Natural killer cell (primary cell): ENCODE measurements at regions not wholly inside any gene's neighbourhood (a gene's known extent, or its start where the extent isn't known, plus 50 kb on each side); places are given as distances from the start of the nearest gene placed in this dataset.

Experiments used
- ATAC-seq, 3 donors: fragments of 150-1000 bp in 2 of 3; fragments of 200-7000 bp in 1 of 3; cut with Tn5 transposase; 1 replicate in 1 of 3; 2 replicates in 2 of 3; pipeline ENCODE4 v1.10.0; 2021; ENCODE audit warnings: mild to moderate bottlenecking in 2 of 3, moderate library complexity in 2 of 3
- DNase-seq, 2 donors: peaks; one replicate each; pipeline versions ENCODE4 v3.0.0 to v3.0.0-alpha.2; 2013 to 2021; ENCODE audit warnings: mixed read lengths in 1 of 2
- H3K27ac ChIP-seq: one replicate; pipeline ENCODE4 v1.5.1; 2013; ENCODE audit warnings: mild to moderate bottlenecking, low read length
- H3K27me3 ChIP-seq: one replicate; pipeline ENCODE4 v1.6.1; 2013; ENCODE audit warnings: low read length; ENCODE audit not compliant: control insufficient read depth, insufficient read depth
- H3K36me3 ChIP-seq: one replicate; pipeline ENCODE4 v1.6.1; 2013; ENCODE audit warnings: low read length; ENCODE audit not compliant: control insufficient read depth, insufficient read depth
- H3K4me1 ChIP-seq: one replicate; pipeline ENCODE4 v1.6.1; 2013; ENCODE audit warnings: low read length; ENCODE audit not compliant: control insufficient read depth, insufficient read depth
- H3K4me3 ChIP-seq: one replicate; pipeline ENCODE4 v1.5.1; 2013; ENCODE audit warnings: low read length
- H3K9me3 ChIP-seq: one replicate; pipeline ENCODE4 v1.6.1; 2013; ENCODE audit warnings: low read length; ENCODE audit not compliant: control insufficient read depth, insufficient read depth
- H3K27ac Mint-ChIP-seq, 2 donors: one replicate each; pipeline ENCODE4 v1.8.0; 2022; ENCODE audit warnings: mild to moderate bottlenecking in 2 of 2, mixed read lengths in 2 of 2, moderate library complexity in 1 of 2
- H3K27me3 Mint-ChIP-seq, 2 donors: one replicate each; pipeline ENCODE4 v1.8.0; 2022; ENCODE audit warnings: low read depth in 2 of 2, mixed read lengths in 2 of 2
- H3K36me3 Mint-ChIP-seq: one replicate; pipeline ENCODE4 v1.8.0; 2022; ENCODE audit warnings: mixed read lengths
- H3K4me1 Mint-ChIP-seq, 2 donors: one replicate each; pipeline ENCODE4 v1.8.0; 2022; ENCODE audit warnings: mixed read lengths in 2 of 2
- H3K4me3 Mint-ChIP-seq: one replicate; pipeline ENCODE4 v1.8.0; 2022; ENCODE audit warnings: mild to moderate bottlenecking, moderate library complexity, mixed read lengths
- H3K9me3 Mint-ChIP-seq, 2 donors: one replicate each; pipeline ENCODE4 v1.8.0; 2022; ENCODE audit warnings: mixed read lengths in 2 of 2
- WGBS: methylation state at CpG from one replicate; pipeline ENCODE4 v1.1.7; 2013; ENCODE audit warnings: missing lambda C conversion rate; ENCODE audit not compliant: insufficient coverage; 5-methylcytosine and 5-hydroxymethylcytosine counted together
- intact Hi-C: fragments of 100-400 bp; cut with micrococcal nuclease; formaldehyde crosslinking; loops from one replicate; pipeline ENCODE4 v1.14.2; 2022
- TF ChIP-seq, protein P1 (sequence below): fragments of 200-600 bp; IDR thresholded peaks from one replicate; pipeline ENCODE4 v1.8.0; 2022; ENCODE audit warnings: antibody characterized with exemption

DNA sequence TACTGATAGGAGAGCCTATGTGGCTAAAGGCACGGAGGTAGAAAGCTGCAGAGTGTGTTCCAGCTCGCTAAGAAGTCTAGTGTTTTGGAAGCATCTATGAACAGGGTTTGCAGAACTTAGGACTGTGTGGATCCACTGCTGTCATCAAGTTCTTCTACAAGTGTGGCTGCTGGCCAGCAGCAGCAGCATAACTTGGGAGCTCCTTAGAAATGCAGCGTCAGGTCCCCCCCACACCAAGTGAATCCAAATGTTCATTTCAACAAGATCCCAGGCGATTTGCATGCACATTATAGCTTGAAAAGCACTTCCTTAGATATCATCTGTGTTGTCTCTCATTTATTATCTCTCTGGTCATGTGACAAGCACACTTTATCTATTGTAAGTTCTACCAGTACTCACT lies 131.9 kb upstream of the SHISA6 start:
- no peak for DNase-seq
- Mint-ChIP-seq H3K36me3 (no peaks in the 10 kb centered on the region), H3K27me3 (no peaks in the 10 kb centered on the region), H3K4me3 (no peak overlapping the region), H3K27ac (no peak overlapping the region), H3K9me3 (peaks cover 0 to 3% of the 10 kb centered on the region in 2 donors), H3K4me1 (no peaks in the 10 kb centered on the region)
- Histone ChIP-seq H3K36me3 (no peaks in the 10 kb centered on the region), H3K4me1 (no peaks in the 10 kb centered on the region), H3K27me3 (no peaks in the 10 kb centered on the region), H3K9me3 (no peaks in the 10 kb centered on the region), H3K4me3 (no peak overlapping the region), H3K27ac (no peak overlapping the region)
- no peak for ATAC-seq
- intact Hi-C loops, result no loop called here
- TF ChIP-seq, protein P1, sequence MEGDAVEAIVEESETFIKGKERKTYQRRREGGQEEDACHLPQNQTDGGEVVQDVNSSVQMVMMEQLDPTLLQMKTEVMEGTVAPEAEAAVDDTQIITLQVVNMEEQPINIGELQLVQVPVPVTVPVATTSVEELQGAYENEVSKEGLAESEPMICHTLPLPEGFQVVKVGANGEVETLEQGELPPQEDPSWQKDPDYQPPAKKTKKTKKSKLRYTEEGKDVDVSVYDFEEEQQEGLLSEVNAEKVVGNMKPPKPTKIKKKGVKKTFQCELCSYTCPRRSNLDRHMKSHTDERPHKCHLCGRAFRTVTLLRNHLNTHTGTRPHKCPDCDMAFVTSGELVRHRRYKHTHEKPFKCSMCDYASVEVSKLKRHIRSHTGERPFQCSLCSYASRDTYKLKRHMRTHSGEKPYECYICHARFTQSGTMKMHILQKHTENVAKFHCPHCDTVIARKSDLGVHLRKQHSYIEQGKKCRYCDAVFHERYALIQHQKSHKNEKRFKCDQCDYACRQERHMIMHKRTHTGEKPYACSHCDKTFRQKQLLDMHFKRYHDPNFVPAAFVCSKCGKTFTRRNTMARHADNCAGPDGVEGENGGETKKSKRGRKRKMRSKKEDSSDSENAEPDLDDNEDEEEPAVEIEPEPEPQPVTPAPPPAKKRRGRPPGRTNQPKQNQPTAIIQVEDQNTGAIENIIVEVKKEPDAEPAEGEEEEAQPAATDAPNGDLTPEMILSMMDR, result no peak
- WGBS, result 86% methylated on average over 4 of the region's 4 CpGs

DNA sequence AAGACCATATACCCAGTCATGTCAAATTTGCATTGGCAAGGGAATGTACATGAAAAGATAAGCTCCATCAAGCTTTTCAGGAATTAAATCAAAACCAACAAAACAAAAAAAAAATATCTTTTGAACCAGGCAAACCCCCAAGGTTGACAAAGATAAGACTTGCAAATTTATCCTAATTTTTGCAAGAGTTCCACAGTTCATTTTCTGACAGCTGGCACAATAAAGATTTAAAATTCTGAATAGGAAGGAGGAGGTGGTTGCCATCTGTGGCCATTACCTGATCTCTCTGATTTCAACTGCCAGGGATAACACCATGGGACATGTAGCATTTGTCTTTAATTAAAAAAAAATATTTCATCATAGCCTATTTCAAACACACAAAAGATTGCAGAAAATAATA lies 135.9 kb upstream of the SHISA6 start:
- no peak overlapping the region for H3K27ac Mint-ChIP-seq
- no peaks in the 10 kb centered on the region for H3K4me1 Mint-ChIP-seq
- Histone ChIP-seq H3K27me3 (no peaks in the 10 kb centered on the region), H3K27ac (no peak overlapping the region), H3K4me1 (no peaks in the 10 kb centered on the region), H3K9me3 (no peaks in the 10 kb centered on the region), H3K4me3 (no peak overlapping the region), H3K36me3 (no peaks in the 10 kb centered on the region)
- H3K9me3 Mint-ChIP-seq, result peaks cover 0 to 6% of the 10 kb centered on the region in 2 donors
- intact Hi-C loops, result no loop called here
- ATAC-seq (no peak), DNase-seq (no peak)
- TF ChIP-seq, protein P1, result no peak
- no peaks in the 10 kb centered on the region for H3K27me3 Mint-ChIP-seq
- H3K4me3 Mint-ChIP-seq, result no peak overlapping the region
- no peaks in the 10 kb centered on the region for H3K36me3 Mint-ChIP-seq

DNA sequence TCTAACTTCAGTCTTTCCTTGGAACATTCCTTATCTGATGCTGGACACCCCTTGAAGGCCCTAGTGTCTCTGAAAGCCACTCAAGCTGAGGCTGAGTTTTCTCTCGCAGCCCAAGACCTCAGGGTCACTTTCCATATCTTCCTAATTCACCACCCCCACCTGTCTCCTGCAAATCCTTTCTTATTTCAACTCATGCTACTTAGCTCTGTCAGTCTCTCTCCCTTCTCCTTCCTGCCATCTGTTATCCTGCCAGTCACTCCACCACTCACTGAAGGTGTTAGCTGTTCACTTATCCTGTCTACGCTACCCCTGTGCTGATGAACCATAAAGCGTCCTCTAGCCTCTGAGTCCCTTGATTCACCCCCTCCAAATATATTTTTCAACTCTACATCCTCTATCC lies 143.9 kb upstream of the SHISA6 start:
- Histone ChIP-seq H3K4me1 (no peaks in the 10 kb centered on the region), H3K36me3 (no peaks in the 10 kb centered on the region), H3K27ac (no peak overlapping the region), H3K27me3 (no peaks in the 10 kb centered on the region), H3K9me3 (no peaks in the 10 kb centered on the region), H3K4me3 (no peak overlapping the region)
- H3K4me1 Mint-ChIP-seq, result no peaks in the 10 kb centered on the region
- H3K36me3 Mint-ChIP-seq, result no peaks in the 10 kb centered on the region
- H3K27ac Mint-ChIP-seq, result no peak overlapping the region
- ATAC-seq (no peak), DNase-seq (no peak)
- peaks cover 0 to 3% of the 10 kb centered on the region in 2 donors for H3K9me3 Mint-ChIP-seq
- 73% methylated on average over 3 of the region's 3 CpGs for WGBS
- no peaks in the 10 kb centered on the region for H3K27me3 Mint-ChIP-seq
- H3K4me3 Mint-ChIP-seq, result no peak overlapping the region
- intact Hi-C loops, result no loop called here
- TF ChIP-seq, protein P1, result no peak

DNA sequence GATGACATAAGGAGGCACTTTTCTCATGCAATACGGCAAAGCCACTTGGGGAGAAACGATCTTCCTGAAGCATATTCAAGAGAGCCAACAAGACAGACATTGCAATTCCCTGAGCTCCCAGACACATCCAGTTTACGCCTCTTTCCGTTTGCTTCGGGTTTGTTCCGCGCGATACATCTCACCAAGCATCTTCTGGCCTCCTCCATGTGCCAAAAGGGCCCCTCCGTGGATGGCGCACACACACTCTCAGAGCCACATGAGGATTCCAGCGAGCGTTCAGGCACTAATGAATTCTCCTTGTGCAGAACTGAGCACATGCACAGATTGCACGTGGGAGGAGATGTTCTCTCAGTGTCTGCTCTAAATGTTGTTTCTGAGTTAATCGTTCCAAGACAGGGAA lies 146.7 kb upstream of the SHISA6 start:
- H3K4me1 Mint-ChIP-seq, result no peaks in the 10 kb centered on the region
- no peaks in the 10 kb centered on the region for H3K9me3 Mint-ChIP-seq
- H3K9me3 ChIP-seq, result no peaks in the 10 kb centered on the region
- no peak overlapping the region for H3K4me3 Mint-ChIP-seq
- H3K4me3 ChIP-seq, result no peak overlapping the region
- H3K27me3 Mint-ChIP-seq, result no peaks in the 10 kb centered on the region
- no peaks in the 10 kb centered on the region for H3K4me1 ChIP-seq
- WGBS, result 93% methylated on average over 14 of the region's 14 CpGs
- H3K27ac ChIP-seq, result no peak overlapping the region
- no peaks in the 10 kb centered on the region for H3K27me3 ChIP-seq
- ATAC-seq (no peak), DNase-seq (no peak)
- no peaks in the 10 kb centered on the region for H3K36me3 ChIP-seq
- TF ChIP-seq, protein P1, result no peak
- H3K36me3 Mint-ChIP-seq, result no peaks in the 10 kb centered on the region
- no peak overlapping the region for H3K27ac Mint-ChIP-seq
- intact Hi-C loops, result no loop called here
